HEK293T (cell line): ENCODE measurements at regions not wholly inside any gene's neighbourhood (a gene's known extent, or its start where the extent isn't known, plus 50 kb on each side); places are given as distances from the start of the nearest gene placed in this dataset.
"Not testable (repeated sequence)": the region's sequence is repeated elsewhere in the genome, so short reads cannot be mapped to it uniquely, and the experiment has no call there.

Experiments
- CTCF ChIA-PET: fragments of 350-600 bp; formaldehyde crosslinking; extraction: SDS; loops from one replicate; lab custom pipeline; 2021; ENCODE audit warnings: antibody characterized with exemption, inconsistent platforms; lab: Yijun Ruan, JAX
- POLR2A ChIA-PET: fragments of 350-600 bp; formaldehyde crosslinking; extraction: SDS; loops from one replicate; lab custom pipeline; 2020; ENCODE audit warnings: antibody characterized with exemption, inconsistent platforms; lab: Yijun Ruan, JAX
- DNase-seq: peaks from one replicate; pipeline ENCODE4 v3.0.0; 2012; ENCODE audit warnings: mixed read lengths; ENCODE audit errors: extremely low spot score
- ARNT ChIP-seq: fragments of 450-650 bp; IDR thresholded peaks from 2 replicates; pipeline ENCODE4 v1.6.1; 2017; ENCODE audit warnings: mild to moderate bottlenecking
- BHLHE40 ChIP-seq: fragments of 450-650 bp; IDR thresholded peaks from 2 replicates; pipeline ENCODE4 v1.6.1; 2016; ENCODE audit warnings: mild to moderate bottlenecking, moderate library complexity, borderline replicate concordance
- ELF4 ChIP-seq: fragments of 450-650 bp; IDR thresholded peaks from 2 replicates; pipeline ENCODE4 v1.6.1; 2017; ENCODE audit warnings: antibody characterized with exemption
- L3MBTL2 ChIP-seq: fragments of 450-650 bp; conservative IDR thresholded peaks from 2 replicates; pipeline ENCODE4 v1.6.1; 2016; ENCODE audit warnings: mild to moderate bottlenecking
- LEF1 ChIP-seq: fragments of 450-650 bp; IDR thresholded peaks from 2 replicates; pipeline ENCODE4 v1.6.1; 2017; ENCODE audit warnings: mild to moderate bottlenecking, borderline replicate concordance
- TARDBP ChIP-seq: fragments of 450-650 bp; IDR thresholded peaks from 2 replicates; pipeline ENCODE4 v1.6.1; 2016

DNA sequence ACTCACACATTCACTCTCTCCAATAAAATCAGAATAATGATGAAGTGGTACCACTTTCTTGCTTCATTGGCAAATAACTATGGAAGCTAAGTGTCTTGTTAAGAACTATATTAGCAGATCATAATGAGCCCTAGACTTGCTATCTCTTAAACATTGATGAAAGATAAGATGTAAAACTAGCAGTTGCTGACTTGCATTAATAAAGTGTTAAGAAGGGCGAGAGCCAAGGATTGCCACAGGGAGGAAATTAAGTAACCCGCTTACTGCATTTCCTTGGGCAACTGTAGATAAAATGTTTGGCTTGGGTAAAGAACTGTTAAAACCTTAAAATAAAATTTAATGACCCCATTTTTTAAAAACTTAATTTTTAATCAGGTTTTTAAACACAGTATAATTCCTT, 167.0 kb downstream of the SPATA31A6 start:
- DNase-seq, CTCF ChIA-PET, POLR2A ChIA-PET: not testable (repeated sequence)

DNA sequence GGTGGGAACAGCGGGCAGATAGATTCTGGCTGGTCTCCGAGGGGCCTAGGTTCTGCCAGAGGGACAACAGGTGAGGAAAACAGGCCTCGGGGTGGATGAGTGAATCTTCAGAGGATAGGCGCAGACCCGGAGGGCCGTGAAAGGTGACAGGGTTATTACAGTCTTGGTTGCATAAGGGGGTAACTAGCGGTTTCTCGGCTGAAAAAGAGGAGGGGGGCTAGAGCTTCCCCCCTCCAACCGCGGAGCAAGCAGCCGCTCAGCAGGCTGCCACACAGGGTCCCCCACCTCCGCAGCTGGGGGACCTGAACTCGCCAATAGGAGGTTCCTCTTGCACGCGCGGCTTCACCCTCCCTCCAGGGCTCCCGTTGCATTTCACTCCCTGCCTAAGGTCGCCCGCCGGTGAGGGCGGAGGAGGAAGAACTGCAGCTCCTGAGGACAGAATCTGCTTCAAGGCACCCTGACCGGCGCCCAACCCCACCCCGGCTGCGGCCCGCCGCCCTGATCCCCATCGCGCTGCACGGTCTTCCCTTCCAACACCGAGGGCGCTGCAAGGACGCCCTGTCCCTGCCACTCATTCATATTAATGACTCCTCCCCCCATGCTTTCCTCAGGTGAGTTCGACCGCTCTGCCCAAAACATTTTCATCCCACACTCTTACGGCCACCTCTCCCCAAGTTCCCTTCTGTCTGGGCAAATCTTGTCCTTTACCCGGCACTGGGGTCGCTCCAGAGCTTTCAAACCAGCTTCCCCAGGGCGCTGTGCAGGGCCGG, 174.3 kb downstream of the SPATA31A6 start:
- CTCF ChIA-PET, DNase-seq, POLR2A ChIA-PET: not testable (repeated sequence)

DNA sequence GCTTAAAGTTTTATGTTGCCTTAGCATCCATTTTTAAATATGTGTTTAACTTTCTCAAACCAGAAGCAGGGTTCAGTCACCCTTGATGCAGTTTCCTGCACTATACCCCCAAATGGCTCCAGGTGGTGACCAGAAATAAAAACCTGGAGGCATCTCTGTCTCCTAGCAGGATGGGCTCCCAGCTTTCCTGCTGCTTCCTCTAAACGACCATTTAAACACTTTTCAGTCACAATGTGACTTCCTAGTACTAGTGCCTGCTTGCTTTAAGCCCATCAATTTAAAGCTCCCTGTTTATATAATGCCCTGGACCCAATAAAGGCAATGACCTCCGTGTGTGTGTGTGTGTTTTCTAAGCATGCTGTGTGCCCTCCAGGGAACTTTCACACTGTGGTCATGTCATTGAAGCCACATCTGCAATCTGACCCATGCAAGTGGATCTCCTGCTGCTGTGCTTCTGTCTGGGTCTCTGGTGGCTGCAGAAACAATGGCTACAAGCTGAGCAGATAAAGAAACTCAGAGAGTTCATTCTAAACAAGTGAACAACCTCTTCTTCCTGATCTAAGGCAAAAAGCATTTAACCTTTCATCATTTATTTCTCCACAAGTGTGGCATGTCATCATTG, 175.3 kb downstream of the SPATA31A6 start:
- CTCF ChIA-PET = not testable (repeated sequence)

DNA sequence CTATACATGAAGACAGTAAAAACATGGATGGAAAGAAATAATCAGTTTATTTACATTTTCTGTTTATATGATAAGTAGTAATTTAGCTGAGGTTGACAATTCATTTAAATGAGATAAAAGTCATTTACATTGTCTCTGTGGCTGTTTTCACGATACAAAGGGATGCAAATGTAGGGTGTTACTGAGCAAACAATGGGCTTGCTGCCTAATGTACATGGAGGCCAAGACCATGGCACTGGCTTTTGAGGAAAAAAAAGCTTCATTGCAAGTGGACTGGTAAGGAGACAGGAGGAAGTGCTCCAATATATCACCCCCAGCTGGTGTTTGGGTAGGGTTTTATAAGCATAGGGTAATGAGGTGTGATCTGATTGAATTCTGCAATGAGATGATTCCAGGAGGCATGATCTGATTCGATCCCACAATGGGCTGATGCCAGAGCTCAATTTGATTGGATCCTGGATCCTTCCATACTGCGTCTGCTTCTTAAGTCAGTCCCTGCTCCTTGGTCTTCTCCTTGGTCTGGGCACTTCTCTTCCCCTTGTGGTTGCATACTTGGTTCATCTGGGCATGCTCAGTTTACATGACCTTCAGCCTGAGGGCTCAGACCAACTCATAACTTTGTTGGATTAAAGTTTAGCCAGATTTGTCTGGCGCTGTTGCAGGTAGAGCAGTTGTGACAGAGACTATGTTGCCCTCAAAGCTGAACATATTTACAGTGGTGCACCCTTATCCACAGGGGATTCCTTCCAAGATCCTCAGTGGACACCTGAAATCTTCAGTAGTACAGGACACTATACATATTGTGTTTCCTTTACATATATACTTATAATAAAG, 181.2 kb downstream of the SPATA31A6 start:
- POLR2A ChIA-PET, DNase-seq, CTCF ChIA-PET: not testable (repeated sequence)

More for the DNA sequence above, 175.3 kb downstream of the SPATA31A6 start:
- DNase-seq, POLR2A ChIA-PET: not testable (repeated sequence)

DNA sequence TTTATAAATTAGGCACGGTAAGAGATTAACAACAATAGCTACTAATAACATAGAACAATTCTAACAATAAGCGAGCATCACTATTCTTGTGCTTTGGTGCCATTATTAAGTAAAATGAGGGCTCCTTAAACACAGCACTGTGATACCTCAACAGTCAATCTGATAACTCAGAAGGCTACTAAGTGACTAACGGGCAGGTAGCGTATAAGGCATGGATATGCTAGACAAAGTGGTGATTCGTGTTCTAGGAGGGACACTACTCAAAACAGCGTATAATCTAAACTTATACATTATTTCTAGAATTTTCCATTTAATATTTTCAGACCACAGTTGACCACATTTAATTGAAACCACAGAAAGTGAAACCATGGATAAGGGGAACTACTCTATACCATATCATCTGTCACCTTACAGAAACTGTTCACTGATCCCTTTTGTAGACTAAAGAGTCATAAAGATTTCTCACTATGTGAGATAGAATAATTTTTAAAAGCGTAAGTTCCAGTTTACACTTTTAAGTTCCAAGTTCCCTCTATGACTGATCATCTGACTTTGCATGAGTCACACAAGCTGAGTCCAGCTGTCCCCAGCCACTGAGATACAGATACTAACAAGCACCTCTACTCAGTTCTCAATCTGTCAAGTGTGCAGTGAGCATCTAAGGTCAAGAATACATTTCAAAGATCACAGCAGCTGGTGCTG, 181.9 kb downstream of the SPATA31A6 start:
- POLR2A ChIA-PET, DNase-seq, CTCF ChIA-PET: not testable (repeated sequence)

DNA sequence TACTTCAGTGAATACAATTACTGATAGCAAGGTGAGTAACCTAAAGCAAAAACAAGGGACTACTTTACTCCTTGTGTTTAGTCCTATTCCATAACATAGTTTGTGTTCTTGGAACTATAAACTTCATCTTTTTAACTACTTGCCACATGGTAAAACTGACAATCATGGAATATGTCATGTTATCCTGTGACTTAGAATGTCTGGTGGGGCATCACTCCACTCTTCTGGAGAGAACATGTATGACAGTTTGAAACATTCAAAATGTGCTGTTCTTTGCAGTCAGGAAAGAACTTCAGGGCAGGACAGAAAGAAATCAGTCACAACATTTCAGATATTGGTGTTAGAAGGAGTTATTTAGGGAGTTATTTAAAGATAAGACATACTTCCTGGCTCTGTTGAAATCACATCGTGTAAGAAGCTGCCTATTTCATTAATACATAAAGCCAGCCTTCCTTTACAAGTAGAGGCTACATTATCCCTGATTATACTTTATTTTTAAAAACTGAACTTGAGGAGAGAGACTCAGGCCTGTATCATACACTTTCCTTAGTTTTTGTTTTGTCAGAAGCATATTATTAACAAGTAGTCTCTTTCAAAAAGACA, 184.9 kb downstream of the SPATA31A6 start:
- DNase-seq, CTCF ChIA-PET, POLR2A ChIA-PET: not testable (repeated sequence)

DNA sequence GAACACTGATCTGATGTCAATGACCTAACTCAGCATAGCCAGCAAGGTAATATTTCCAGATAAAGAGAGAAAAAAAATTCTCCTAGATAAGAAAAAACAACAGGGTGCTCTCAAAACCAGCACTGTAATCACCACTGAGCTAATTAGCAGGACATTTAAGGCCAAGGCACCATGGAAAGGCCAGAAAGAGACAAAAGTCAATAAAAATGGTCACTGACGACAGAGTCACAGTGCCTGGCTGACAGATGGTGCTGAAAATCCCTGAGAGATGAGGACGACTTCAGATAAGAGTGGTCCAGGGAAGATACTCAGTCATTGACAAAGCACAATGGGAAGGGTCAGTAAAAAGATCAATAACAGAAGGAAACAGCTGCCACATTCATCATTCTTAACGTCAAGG, 186.7 kb downstream of the SPATA31A6 start:
- CTCF ChIA-PET, DNase-seq, POLR2A ChIA-PET: not testable (repeated sequence)

DNA sequence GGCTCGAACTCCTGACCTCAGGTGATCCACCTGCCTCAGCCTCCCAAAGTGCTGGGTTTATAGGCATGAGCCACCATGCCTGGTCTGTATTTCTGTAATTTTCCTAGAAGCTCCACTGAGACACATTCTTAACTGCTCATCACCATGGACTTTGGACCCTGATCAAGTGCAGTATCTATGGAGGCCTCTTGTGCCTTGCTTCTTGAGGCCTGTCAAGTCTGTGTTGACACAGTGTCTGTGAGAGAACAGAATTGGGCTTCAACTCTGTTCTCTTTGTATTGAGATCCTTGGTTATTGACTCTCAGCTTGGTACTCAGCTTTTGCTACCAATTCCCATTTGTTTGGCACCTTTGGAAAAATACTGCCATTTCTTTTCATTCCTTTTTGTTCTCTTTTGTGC, 188.0 kb downstream of the SPATA31A6 start:
- DNase-seq, POLR2A ChIA-PET, CTCF ChIA-PET: not testable (repeated sequence)

DNA sequence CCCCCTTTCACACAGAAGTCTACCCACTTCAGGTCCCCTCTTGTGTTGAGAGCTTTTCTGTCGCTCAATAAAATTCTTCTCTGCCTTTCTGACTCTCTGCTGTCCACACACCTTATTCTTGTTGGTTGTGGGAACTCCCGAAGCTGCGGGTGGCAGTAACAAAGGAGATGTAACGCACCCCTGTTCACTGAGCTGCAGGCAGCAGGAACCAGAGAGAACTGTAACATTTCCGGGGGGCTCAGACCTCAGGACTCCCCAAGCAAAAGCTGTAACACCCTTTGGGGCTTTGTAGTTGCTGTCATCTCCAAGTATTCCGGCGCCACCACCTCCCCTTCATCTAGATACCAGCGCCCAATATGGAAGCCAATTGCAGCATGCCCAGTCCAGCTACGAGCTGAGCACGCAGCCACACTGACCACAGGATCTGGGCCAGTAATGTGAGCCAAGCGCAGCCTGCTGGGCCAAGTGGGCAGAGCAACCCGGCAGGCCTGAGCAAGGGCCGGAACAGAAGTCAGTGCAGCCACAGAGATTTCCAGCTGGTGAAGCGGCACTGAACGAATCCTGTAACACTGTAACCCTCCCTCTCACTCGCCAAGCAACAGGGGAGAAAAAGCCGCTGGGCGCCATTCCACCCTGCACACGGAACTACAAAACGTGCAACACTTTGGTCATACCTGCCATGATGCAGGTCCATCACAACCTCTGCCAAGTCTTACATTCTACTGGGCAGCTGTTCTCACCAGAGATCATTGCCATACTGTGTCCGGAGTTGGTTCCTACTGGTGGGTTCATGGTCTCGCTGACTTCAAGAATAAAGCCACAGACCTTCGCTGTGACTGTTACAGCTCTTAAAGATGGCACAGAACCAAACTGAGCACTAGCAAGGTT, 194.3 kb downstream of the SPATA31A6 start:
- CTCF ChIA-PET, DNase-seq, POLR2A ChIA-PET: not testable (repeated sequence)

DNA sequence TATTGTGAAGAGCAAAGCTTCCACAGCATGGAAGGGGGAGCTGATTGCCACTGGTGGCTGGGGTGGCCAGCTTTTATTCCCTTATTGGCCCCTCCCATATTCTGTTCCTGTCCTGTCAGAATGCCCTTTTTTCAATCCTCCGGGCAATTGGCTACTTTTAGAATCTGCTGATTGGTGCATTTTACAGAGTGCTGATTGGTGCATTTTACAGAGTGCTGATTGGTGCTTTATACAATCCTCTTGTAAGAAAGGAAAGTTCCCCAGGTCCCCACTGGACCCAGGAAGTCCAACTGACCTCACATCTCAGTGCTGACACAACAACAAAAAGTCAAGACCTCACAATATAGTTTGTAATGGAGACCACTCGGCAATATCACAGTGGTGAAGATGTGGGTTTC, 195.0 kb downstream of the SPATA31A6 start:
- TF ChIP-seq ELF4 = no peak
- TF ChIP-seq TARDBP = no peak
- no peak for TF ChIP-seq ARNT
- TF ChIP-seq LEF1 = no peak
- TF ChIP-seq BHLHE40 = no peak
- no peak for TF ChIP-seq L3MBTL2
- ChIA-PET CTCF (no interaction called here), POLR2A (no interaction called here)
- no peak for DNase-seq

DNA sequence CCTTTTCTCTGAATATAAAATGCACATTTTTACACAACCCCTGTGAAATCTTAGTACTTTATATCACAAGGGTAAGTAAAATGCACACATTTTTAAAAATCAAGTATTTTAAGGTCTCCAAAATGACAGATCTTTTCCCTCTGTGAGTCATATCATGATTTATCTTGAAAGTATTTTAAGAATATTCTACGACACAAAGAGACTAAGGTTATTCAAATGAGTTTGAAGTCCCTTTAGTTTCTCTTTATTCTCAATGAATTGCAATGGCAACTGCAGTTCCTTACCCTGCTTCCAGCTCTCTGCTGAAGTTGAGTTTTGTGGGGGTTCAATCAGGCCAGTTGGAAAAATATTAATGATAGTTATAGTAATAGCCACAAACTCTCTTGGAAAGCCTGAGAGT, 196.1 kb downstream of the SPATA31A6 start:
- CTCF ChIA-PET, POLR2A ChIA-PET, DNase-seq: not testable (repeated sequence)

DNA sequence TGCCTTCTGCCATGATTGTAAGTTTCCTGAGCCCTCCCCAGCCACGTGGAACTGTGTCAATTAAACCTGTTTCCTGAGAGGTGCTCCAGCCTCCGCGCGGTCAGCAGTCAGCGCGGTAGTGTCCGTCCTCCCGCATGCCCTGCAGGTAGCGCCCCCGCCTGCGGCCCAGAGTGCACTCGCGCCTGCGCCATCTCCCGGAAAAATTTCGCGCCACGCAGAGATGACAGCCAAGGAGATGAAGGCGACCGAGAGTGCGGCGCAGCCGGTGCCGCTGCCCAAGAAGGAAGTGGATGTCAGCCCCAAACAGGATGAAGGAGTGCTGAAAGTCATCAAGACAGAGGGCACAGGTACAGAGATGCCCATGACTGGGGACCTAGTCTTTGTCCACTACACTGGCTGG, 201.1 kb downstream of the SPATA31A6 start:
- CTCF ChIA-PET, DNase-seq, POLR2A ChIA-PET: not testable (repeated sequence)

DNA sequence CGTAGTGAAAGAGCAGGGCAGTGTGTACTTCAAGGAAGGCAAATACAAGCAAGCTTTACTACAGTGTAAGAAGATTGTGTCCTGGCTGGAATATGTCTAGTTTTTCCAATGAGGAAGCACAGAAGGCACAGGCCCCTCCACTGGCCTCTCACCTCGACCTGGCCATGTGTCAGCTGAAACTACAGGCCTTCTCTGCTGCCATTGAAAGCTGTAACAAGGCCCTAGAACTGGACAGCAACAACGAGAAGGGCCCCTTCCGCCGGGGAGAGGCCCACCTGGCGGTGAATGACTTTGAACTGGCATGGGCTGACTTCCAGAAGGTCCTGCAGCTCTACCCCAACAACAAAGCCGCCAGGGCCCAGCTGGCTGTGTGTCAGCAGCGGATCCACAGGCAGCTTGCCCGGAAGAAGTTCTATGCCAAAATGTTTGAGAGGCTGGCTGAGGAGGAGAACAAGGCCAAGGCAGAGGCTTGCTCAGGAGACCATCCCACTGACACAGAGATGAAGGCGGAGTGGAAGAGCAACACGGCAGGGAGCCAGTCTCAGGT, 202.2 kb downstream of the SPATA31A6 start:
- DNase-seq, POLR2A ChIA-PET, CTCF ChIA-PET: not testable (repeated sequence)
